ENCODE measurements at regions not wholly inside any gene's neighbourhood (a gene's known extent, or its start where the extent isn't known, plus 50 kb on each side); places are given as distances from the start of the nearest gene placed in this dataset.

- H2AFZ ChIP-seq (ENCODE audit: low read depth, low read length) = no peak overlapping the region
- H3K4me3 ChIP-seq (replicated peaks in 1 of 3; ENCODE audit: insufficient read depth in 1 of 3, low read depth in 1 of 3, low read length in 3 of 3) = no peak overlapping the region
- H3K9me3 ChIP-seq (replicated peaks; ENCODE audit: control insufficient read depth, insufficient read depth, low read length) = no peaks in the 10 kb centered on the region
- ChIA-PET CTCF (no interaction called here), POLR2A (no interaction called here)
- dilution Hi-C loops (cut with MboI; ENCODE audit: extremely low pct_ligation_motif_present, low sequenced_read_pairs) (no loop called here), intact Hi-C loops (cut with micrococcal nuclease) (no loop called here)
- no TSS peak for BruUV-seq (replicated peaks)
- no peaks in the 10 kb centered on the region for H3K79me2 ChIP-seq (ENCODE audit: control insufficient read depth, insufficient read depth, low read length)
- no peaks in the 10 kb centered on the region for H3K9me1 ChIP-seq (replicated peaks; ENCODE audit: control insufficient read depth, extremely low read depth, insufficient read depth, low read length)
- FAIRE-seq = no peak
- peaks cover 7% of the 10 kb centered on the region for H3K4me1 ChIP-seq (ENCODE audit: control insufficient read depth, extremely low read depth, insufficient read depth, low read length)
- no peaks in the 10 kb centered on the region for H3K36me3 ChIP-seq (ENCODE audit: control insufficient read depth in 2 of 2, extremely low read depth in 1 of 2, insufficient read depth in 2 of 2, low read length in 2 of 2)
- no peak for DNase-seq (ENCODE audit: low read depth, low spot score)
- H3K27me3 ChIP-seq (ENCODE audit: control insufficient read depth in 2 of 2, insufficient read depth in 2 of 2, low read length in 2 of 2) = no peaks in the 10 kb centered on the region
- no peak overlapping the region for H3K27ac ChIP-seq (ENCODE audit: insufficient read depth, low read depth, low read length)
- TF ChIP-seq MAX (IDR thresholded peaks at IDR 0.05; ENCODE audit: insufficient read depth, insufficient read length) = no peak
- TF ChIP-seq EZH2 (IDR thresholded peaks at IDR 0.05; ENCODE audit: borderline replicate concordance, low read depth, low read length, severe bottlenecking) = no peak
- TF ChIP-seq CTCF (IDR thresholded peaks at IDR 0.05; ENCODE audit: extremely low read depth in 1 of 2, insufficient read depth in 1 of 2, low read depth in 1 of 2, low read length in 2 of 2) = no peak
- no peak for TF ChIP-seq GATA2 (IDR thresholded peaks at IDR 0.05; ENCODE audit: insufficient read depth, insufficient read length, low read depth, low read length)
- TF ChIP-seq POLR2A (IDR thresholded peaks at IDR 0.05; ENCODE audit: low read depth, low read length) = no peak
- TF ChIP-seq JUN (IDR thresholded peaks at IDR 0.05; ENCODE audit: borderline replicate concordance, insufficient read depth, insufficient read length, low read depth) = no peak
- TF ChIP-seq MYC (IDR thresholded peaks at IDR 0.05; ENCODE audit: low read depth, low read length) = no peak
- no peak for TF ChIP-seq POLR2AphosphoS5 (IDR thresholded peaks at IDR 0.05; ENCODE audit: insufficient read depth, low read depth, low read length)
- no peak for TF ChIP-seq FOS (IDR thresholded peaks at IDR 0.05; ENCODE audit: borderline replicate concordance, insufficient read depth, low read length)
- no peak overlapping the region for H3K4me2 ChIP-seq (ENCODE audit: insufficient read depth, low read length)
- H3K9ac ChIP-seq (replicated peaks; ENCODE audit: extremely low read depth, insufficient read depth, low read length) = no peak overlapping the region
- H4K20me1 ChIP-seq (replicated peaks; ENCODE audit: control insufficient read depth, extremely low read depth, insufficient read depth, low read length) = no peaks in the 10 kb centered on the region
These were observed 133.0 kb downstream of the ZDHHC21 start for GRCh38 chr9:14560194-14560593.
